HCT116 (cell line): ENCODE measurements at regions not wholly inside any gene's neighbourhood (a gene's known extent, or its start where the extent isn't known, plus 50 kb on each side); places are given as distances from the start of the nearest gene placed in this dataset.

Experiments used
- ATAC-seq: fragments of 200-7000 bp; cut with Tn5 transposase; 2 replicates; pipeline ENCODE4 v1.9.1; 2020; ENCODE audit warnings: mild to moderate bottlenecking, moderate library complexity
- BruUV-seq: library from RNA; stranded (reverse); fragments of 400-500 nt; replicated peaks from 2 replicates; lab custom pipeline; 2021; lab: Mats Ljungman, UMichigan
- CTCF ChIA-PET: fragments of 300-600 bp; sonication (Branson Sonifier 250); formaldehyde crosslinking; loops from one replicate; lab custom pipeline; 2021; ENCODE audit warnings: antibody characterized with exemption; lab: Charles Lee
- POLR2A ChIA-PET: fragments of 300-600, 350-600 bp; sonication (Branson Sonifier 250); formaldehyde crosslinking; loops from one replicate; lab custom pipeline; 2021; ENCODE audit warnings: antibody characterized with exemption; lab: Charles Lee
- RAD21 ChIA-PET, 2 experiments: fragments of 300-600 bp; sonication (Branson Sonifier 250); formaldehyde crosslinking; loops; one replicate each; lab custom pipeline; 2023; ENCODE audit warnings: low total read pairs in 2 of 2; ENCODE audit not compliant: uncharacterized antibody in 2 of 2, unreplicated experiment in 2 of 2, low non-redundant PET in 1 of 2; lab: Charles Lee
- DNase-seq: peaks from one replicate; pipeline ENCODE4 v3.0.0-alpha.2; 2010; ENCODE audit warnings: low read depth, low spot score
- H2AFZ ChIP-seq: fragments of 200-600 bp; shearing (Covaris generic), sonication (generic); 2 replicates; pipeline ENCODE4 v1.6.1; 2017; ENCODE audit warnings: low read depth, mixed run types, mixed read lengths, antibody characterized with exemption, low read length; ENCODE audit not compliant: poor library complexity, severe bottlenecking
- H3K27ac ChIP-seq: 2 replicates; pipeline ENCODE4 v1.5.1; 2012; ENCODE audit warnings: low read depth, low read length
- H3K27me3 ChIP-seq: fragments of 200-600 bp; sonication (generic); 2 replicates; pipeline ENCODE4 v1.6.1; 2016; ENCODE audit warnings: mixed run types, low read length, mixed read lengths; ENCODE audit not compliant: insufficient read depth
- H3K36me3 ChIP-seq, 2 experiments: fragments of 200-500 bp in 1 of 2; fragments of 200-600 bp in 1 of 2; sonication (Bioruptor generic) in 1 of 2; sonication (generic) in 1 of 2; 2 replicates each; pipeline versions ENCODE4 v1.5.1 to v1.6.1; 2014 to 2016; ENCODE audit warnings: low read length in 2 of 2, inconsistent platforms in 1 of 2, mixed read lengths in 1 of 2, mixed run types in 1 of 2; ENCODE audit not compliant: insufficient read depth in 2 of 2, control insufficient read depth in 1 of 2
- H3K4me1 ChIP-seq, 2 experiments: fragments of 200-600 bp in 1 of 2; sonication (generic) in 1 of 2; 2 replicates each; pipeline versions ENCODE4 v1.5.1 to v1.6.1; 2012 to 2017; ENCODE audit warnings: low read length in 2 of 2, inconsistent platforms in 1 of 2, mild to moderate bottlenecking in 1 of 2, mixed read lengths in 1 of 2, mixed run types in 1 of 2, moderate library complexity in 1 of 2; ENCODE audit not compliant: insufficient read depth in 2 of 2, control insufficient read depth in 1 of 2
- H3K4me2 ChIP-seq: fragments of 200-600 bp; sonication (generic); 2 replicates; pipeline ENCODE4 v1.6.1; 2017; ENCODE audit warnings: mixed run types, low read length, mixed read lengths
- H3K4me3 ChIP-seq, 2 experiments: fragments of 200-600 bp in 1 of 2; sonication (generic) in 1 of 2; replicated peaks in 1 of 2; 2 replicates each; pipeline ENCODE4 v1.5.1; 2011 to 2016; ENCODE audit warnings: low read length in 2 of 2, control low read depth in 1 of 2, low read depth in 1 of 2, mild to moderate bottlenecking in 1 of 2, mixed read lengths in 1 of 2, mixed run types in 1 of 2
- H3K79me2 ChIP-seq: fragments of 200-600 bp; sonication (generic); 2 replicates; pipeline ENCODE4 v1.6.1; 2017; ENCODE audit warnings: mild to moderate bottlenecking, mixed run types, low read length, moderate library complexity, mixed read lengths; ENCODE audit not compliant: insufficient read depth
- H3K9ac ChIP-seq: fragments of 200-600 bp; sonication (generic); 2 replicates; pipeline ENCODE4 v1.6.1; 2016; ENCODE audit warnings: low read length, mixed read lengths
- H3K9me2 ChIP-seq: fragments of 200-600 bp; sonication (generic), shearing (Covaris generic); 2 replicates; pipeline ENCODE4 v1.6.1; 2017; ENCODE audit warnings: mixed run types, mild to moderate bottlenecking, moderate library complexity; ENCODE audit not compliant: insufficient read depth
- H3K9me3 ChIP-seq, 2 experiments: fragments of 200-500 bp in 1 of 2; fragments of 200-600 bp in 1 of 2; sonication (Bioruptor generic) in 1 of 2; sonication (generic) in 1 of 2; 2 replicates each; pipeline ENCODE4 v1.6.1; 2014 to 2017; ENCODE audit warnings: low read length in 2 of 2, mixed read lengths in 2 of 2, inconsistent platforms in 1 of 2, low read depth in 1 of 2, mild to moderate bottlenecking in 1 of 2, mixed run types in 1 of 2, moderate library complexity in 1 of 2; ENCODE audit not compliant: control insufficient read depth in 1 of 2, insufficient read depth in 1 of 2
- H4K20me1 ChIP-seq: fragments of 200-600 bp; sonication (generic), shearing (Covaris generic); 2 replicates; pipeline ENCODE4 v1.6.1; 2017; ENCODE audit warnings: mixed run types, mild to moderate bottlenecking, moderate library complexity; ENCODE audit not compliant: insufficient read depth
- CBX3 ChIP-seq: IDR thresholded peaks from 2 replicates; pipeline ENCODE4 v1.6.1; 2012; ENCODE audit warnings: low read depth
- CEBPB ChIP-seq: IDR thresholded peaks from 2 replicates; pipeline ENCODE4 v1.6.1; 2012; ENCODE audit warnings: low read depth
- EGR1 ChIP-seq: IDR thresholded peaks from 2 replicates; pipeline ENCODE4 v1.6.1; 2012; ENCODE audit warnings: low read depth
- ELF1 ChIP-seq: IDR thresholded peaks from 2 replicates; pipeline ENCODE4 v1.6.1; 2012; ENCODE audit warnings: low read depth, borderline replicate concordance
- JUND ChIP-seq: IDR thresholded peaks from 2 replicates; pipeline ENCODE4 v1.6.1; 2012
- POLR2A ChIP-seq: IDR thresholded peaks from 2 replicates; pipeline ENCODE4 v1.7.0; 2011; ENCODE audit warnings: borderline replicate concordance; ENCODE audit not compliant: insufficient read depth, insufficient read length; ENCODE audit errors: extremely low read depth
- POLR2AphosphoS5 ChIP-seq: IDR thresholded peaks from 2 replicates; pipeline ENCODE4 v1.6.1; 2011; ENCODE audit warnings: mild to moderate bottlenecking, low read depth, low read length, moderate library complexity
- REST ChIP-seq: IDR thresholded peaks from 2 replicates; pipeline ENCODE4 v1.6.1; 2012; ENCODE audit warnings: low read depth
- SIN3A ChIP-seq: IDR thresholded peaks from 2 replicates; pipeline ENCODE4 v1.6.1; 2012; ENCODE audit warnings: low read depth
- SP1 ChIP-seq: IDR thresholded peaks from 2 replicates; pipeline ENCODE4 v1.6.1; 2012; ENCODE audit warnings: low read depth
- YY1 ChIP-seq: IDR thresholded peaks from 2 replicates; pipeline ENCODE4 v1.6.1; 2011; ENCODE audit warnings: low read length, low read depth, moderate library complexity, mild to moderate bottlenecking; ENCODE audit not compliant: insufficient replicate concordance; ENCODE audit errors: extremely low read depth
- ZFX ChIP-seq: fragments of 450-650 bp; IDR thresholded peaks from 2 replicates; pipeline ENCODE4 v1.6.1; 2017
- intact Hi-C: fragments of 100-400 bp; cut with micrococcal nuclease; formaldehyde crosslinking; loops from 2 replicates; pipeline ENCODE4 v1.10.0; 2022
- TF ChIP-seq, protein P1 (sequence below): IDR thresholded peaks from 2 replicates; pipeline ENCODE4 v1.6.1; 2012
- TF ChIP-seq, protein P2 (sequence below): IDR thresholded peaks from 2 replicates; pipeline ENCODE4 v1.6.1; 2011; ENCODE audit warnings: mild to moderate bottlenecking, low read length, moderate library complexity; ENCODE audit not compliant: insufficient replicate concordance; ENCODE audit errors: extremely low read depth

- POLR2A ChIA-PET: no interaction called here
- no peak overlapping the region for H2AFZ ChIP-seq
- ATAC-seq: no peak
Measured at GRCh38 chr5:116751684-116752083, 177.1 kb upstream of the SEMA6A start.

More at GRCh38 chr5:116751684-116752083, 177.1 kb upstream of the SEMA6A start:
- H3K27me3 ChIP-seq: no peaks in the 10 kb centered on the region
- CTCF ChIA-PET: no interaction called here
- no peak for TF ChIP-seq REST
- no peak for TF ChIP-seq POLR2AphosphoS5
- no peak for TF ChIP-seq POLR2A
- no peak for TF ChIP-seq CEBPB
- TF ChIP-seq ZFX: no peak
- TF ChIP-seq, protein P1, sequence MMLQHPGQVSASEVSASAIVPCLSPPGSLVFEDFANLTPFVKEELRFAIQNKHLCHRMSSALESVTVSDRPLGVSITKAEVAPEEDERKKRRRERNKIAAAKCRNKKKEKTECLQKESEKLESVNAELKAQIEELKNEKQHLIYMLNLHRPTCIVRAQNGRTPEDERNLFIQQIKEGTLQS: no peak
- TF ChIP-seq, protein P2, sequence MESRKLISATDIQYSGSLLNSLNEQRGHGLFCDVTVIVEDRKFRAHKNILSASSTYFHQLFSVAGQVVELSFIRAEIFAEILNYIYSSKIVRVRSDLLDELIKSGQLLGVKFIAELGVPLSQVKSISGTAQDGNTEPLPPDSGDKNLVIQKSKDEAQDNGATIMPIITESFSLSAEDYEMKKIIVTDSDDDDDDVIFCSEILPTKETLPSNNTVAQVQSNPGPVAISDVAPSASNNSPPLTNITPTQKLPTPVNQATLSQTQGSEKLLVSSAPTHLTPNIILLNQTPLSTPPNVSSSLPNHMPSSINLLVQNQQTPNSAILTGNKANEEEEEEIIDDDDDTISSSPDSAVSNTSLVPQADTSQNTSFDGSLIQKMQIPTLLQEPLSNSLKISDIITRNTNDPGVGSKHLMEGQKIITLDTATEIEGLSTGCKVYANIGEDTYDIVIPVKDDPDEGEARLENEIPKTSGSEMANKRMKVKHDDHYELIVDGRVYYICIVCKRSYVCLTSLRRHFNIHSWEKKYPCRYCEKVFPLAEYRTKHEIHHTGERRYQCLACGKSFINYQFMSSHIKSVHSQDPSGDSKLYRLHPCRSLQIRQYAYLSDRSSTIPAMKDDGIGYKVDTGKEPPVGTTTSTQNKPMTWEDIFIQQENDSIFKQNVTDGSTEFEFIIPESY: no peak
- TF ChIP-seq EGR1: no peak
- TF ChIP-seq SIN3A: no peak
- TF ChIP-seq SP1: no peak
- no peak for TF ChIP-seq JUND
- TF ChIP-seq ELF1: no peak
- TF ChIP-seq CBX3: no peak
- TF ChIP-seq YY1: no peak
- TF ChIP-seq, all 23 proteins: peak for 0
- no peaks in the 10 kb centered on the region for H3K79me2 ChIP-seq
- BruUV-seq: no TSS peak
- H3K36me3 ChIP-seq: no peaks in the 10 kb centered on the region
- H3K4me2 ChIP-seq: no peak overlapping the region
- H3K4me1 ChIP-seq: no peaks in the 10 kb centered on the region
- intact Hi-C loops: no loop called here
- no peak overlapping the region for H3K4me3 ChIP-seq
- DNase-seq: no peak
- RAD21 ChIA-PET: no interaction called here
- H4K20me1 ChIP-seq: no peaks in the 10 kb centered on the region
- H3K9me2 ChIP-seq: no peaks in the 10 kb centered on the region
- H3K9ac ChIP-seq: no peak overlapping the region
- H3K9me3 ChIP-seq: no peaks in the 10 kb centered on the region
- no peak overlapping the region for H3K27ac ChIP-seq
